Epithelial cell of esophagus (primary cell): ENCODE measurements at regions not wholly inside any gene's neighbourhood (a gene's known extent, or its start where the extent isn't known, plus 50 kb on each side); places are given as distances from the start of the nearest gene placed in this dataset.

Source experiments
- DNase-seq: peaks from one replicate; pipeline ENCODE4 v3.0.0; 2010; ENCODE audit warnings: low read depth
- H3K4me3 ChIP-seq: 2 replicates; pipeline ENCODE4 v1.5.1; 2011; ENCODE audit warnings: mild to moderate bottlenecking, low read length, control low read depth
- CTCF ChIP-seq: IDR thresholded peaks from 2 replicates; pipeline ENCODE4 v1.5.1; 2011; ENCODE audit warnings: low read depth, mild to moderate bottlenecking, low read length, control low read depth, inconsistent platforms; ENCODE audit not compliant: insufficient read depth; ENCODE audit errors: missing control alignments

- TF ChIP-seq CTCF = no peak
- no peak overlapping the region for H3K4me3 ChIP-seq
- no peak for DNase-seq
Measured at GRCh38 chr9:26301046-26301445, 591.6 kb downstream of the CAAP1 start.

- no peak overlapping the region for H3K4me3 ChIP-seq
- DNase-seq = no peak
- TF ChIP-seq CTCF = no peak
Measured at GRCh38 chr9:26296910-26297572, 595.6 kb downstream of the CAAP1 start.

- DNase-seq = no peak
- no peak for TF ChIP-seq CTCF
- H3K4me3 ChIP-seq = no peak overlapping the region
Measured at GRCh38 chr9:26292943-26293342, 599.7 kb downstream of the CAAP1 start.

GRCh38 chr9:26271495-26272122 is 593.4 kb upstream of the TUSC1 start:
- no peak overlapping the region for H3K4me3 ChIP-seq
- no peak for TF ChIP-seq CTCF
- no peak for DNase-seq

- TF ChIP-seq CTCF = no peak
- DNase-seq = no peak
- H3K4me3 ChIP-seq = no peak overlapping the region
Measured at GRCh38 chr9:26266146-26266793, 588.0 kb upstream of the TUSC1 start.

- no peak for TF ChIP-seq CTCF
- no peak overlapping the region for H3K4me3 ChIP-seq
- DNase-seq = peak; percentile 66
Measured at GRCh38 chr9:26264709-26265601, 586.7 kb upstream of the TUSC1 start.
